Ishikawa (cell line): ENCODE measurements at regions not wholly inside any gene's neighbourhood (a gene's known extent, or its start where the extent isn't known, plus 50 kb on each side); places are given as distances from the start of the nearest gene placed in this dataset.

ENCODE experiments used
- CEBPB ChIP-seq: IDR thresholded peaks from 2 replicates; pipeline ENCODE4 v1.6.1; 2012
- CREB1 ChIP-seq: IDR thresholded peaks from 2 replicates; pipeline ENCODE4 v1.6.1; 2012; ENCODE audit warnings: low read depth
- EGR1 ChIP-seq: IDR thresholded peaks from 2 replicates; pipeline ENCODE4 v1.6.1; 2012
- EP300 ChIP-seq: IDR thresholded peaks from 2 replicates; pipeline ENCODE4 v1.6.1; 2012; ENCODE audit warnings: borderline replicate concordance
- NFIC ChIP-seq: IDR thresholded peaks from 2 replicates; pipeline ENCODE4 v1.6.1; 2012
- RAD21 ChIP-seq: IDR thresholded peaks from 2 replicates; pipeline ENCODE4 v1.6.1; 2012; ENCODE audit warnings: low read depth
- REST ChIP-seq: IDR thresholded peaks from 2 replicates; pipeline ENCODE4 v1.6.1; 2012; ENCODE audit warnings: low read depth, mild to moderate bottlenecking
- TAF1 ChIP-seq: IDR thresholded peaks from 2 replicates; pipeline ENCODE4 v1.6.1; 2012; ENCODE audit warnings: low read depth, mild to moderate bottlenecking
- TCF12 ChIP-seq: IDR thresholded peaks from 2 replicates; pipeline ENCODE4 v1.6.1; 2012; ENCODE audit warnings: low read depth
- TEAD4 ChIP-seq: IDR thresholded peaks from 2 replicates; pipeline ENCODE4 v1.6.1; 2012
- YY1 ChIP-seq: IDR thresholded peaks from 2 replicates; pipeline ENCODE4 v1.6.1; 2012; ENCODE audit warnings: low read depth
- ZBTB7A ChIP-seq: IDR thresholded peaks from 2 replicates; pipeline ENCODE4 v1.6.1; 2012; ENCODE audit warnings: low read depth
- TF ChIP-seq, protein P1 (sequence below): IDR thresholded peaks from 2 replicates; pipeline ENCODE4 v1.6.1; 2012
- TF ChIP-seq, protein P2 (sequence below): IDR thresholded peaks from 2 replicates; pipeline ENCODE4 v1.6.1; 2012

DNA sequence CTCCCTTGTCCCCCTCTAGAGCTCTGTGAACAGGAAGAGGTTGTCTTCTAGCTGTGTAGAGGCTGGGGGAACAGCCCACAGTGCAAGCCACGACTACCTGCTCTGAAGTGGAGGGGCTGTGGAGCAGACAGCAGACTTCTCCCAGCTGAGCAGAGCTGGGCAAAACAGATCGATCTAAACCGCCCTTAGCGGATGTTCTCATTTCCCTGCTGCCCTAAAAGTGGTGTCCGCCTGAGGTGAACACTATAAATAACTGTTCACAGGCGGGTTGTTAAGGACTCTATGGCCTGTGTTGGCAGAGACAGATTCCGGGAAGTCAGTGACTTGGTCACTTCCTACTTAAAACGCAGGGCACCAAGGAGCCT lies 203.2 kb downstream of the RHOU start:
- no peak for TF ChIP-seq CEBPB
- no peak for TF ChIP-seq RAD21
- TF ChIP-seq TEAD4: no peak
- TF ChIP-seq NFIC: no peak
- TF ChIP-seq REST: no peak
- TF ChIP-seq TCF12: no peak
- no peak for TF ChIP-seq CREB1
- TF ChIP-seq EP300: no peak
- TF ChIP-seq, protein P1, sequence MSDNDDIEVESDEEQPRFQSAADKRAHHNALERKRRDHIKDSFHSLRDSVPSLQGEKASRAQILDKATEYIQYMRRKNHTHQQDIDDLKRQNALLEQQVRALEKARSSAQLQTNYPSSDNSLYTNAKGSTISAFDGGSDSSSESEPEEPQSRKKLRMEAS: no peak
- no peak for TF ChIP-seq ZBTB7A
- TF ChIP-seq EGR1: no peak
- TF ChIP-seq, protein P2, sequence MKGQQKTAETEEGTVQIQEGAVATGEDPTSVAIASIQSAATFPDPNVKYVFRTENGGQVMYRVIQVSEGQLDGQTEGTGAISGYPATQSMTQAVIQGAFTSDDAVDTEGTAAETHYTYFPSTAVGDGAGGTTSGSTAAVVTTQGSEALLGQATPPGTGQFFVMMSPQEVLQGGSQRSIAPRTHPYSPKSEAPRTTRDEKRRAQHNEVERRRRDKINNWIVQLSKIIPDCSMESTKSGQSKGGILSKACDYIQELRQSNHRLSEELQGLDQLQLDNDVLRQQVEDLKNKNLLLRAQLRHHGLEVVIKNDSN: no peak
- TF ChIP-seq YY1: no peak
- no peak for TF ChIP-seq TAF1
